Sigmoid colon (tissue), 4 donors: ENCODE measurements at regions not wholly inside any gene's neighbourhood (a gene's known extent, or its start where the extent isn't known, plus 50 kb on each side); places are given as distances from the start of the nearest gene placed in this dataset.

Experiments used
- CTCF ChIP-seq, 4 experiments: fragments of 450-650 bp in 3 of 4; fragments of 200-600 bp in 1 of 4; IDR thresholded peaks; one replicate each; pipeline ENCODE4 v1.5.1; 2016 to 2019; ENCODE audit warnings: antibody characterized with exemption in 4 of 4, mild to moderate bottlenecking in 3 of 4, moderate library complexity in 2 of 4
- EP300 ChIP-seq, 4 donors: sonication (generic); formaldehyde crosslinking; IDR thresholded peaks; one replicate each; pipeline ENCODE4 v1.6.1; 2017; ENCODE audit warnings: antibody characterized with exemption in 4 of 4
- POLR2A ChIP-seq, 2 donors: fragments of 450-650 bp; IDR thresholded peaks; one replicate each; pipeline ENCODE4 v1.6.1; 2016; ENCODE audit warnings: antibody characterized with exemption in 2 of 2, mild to moderate bottlenecking in 2 of 2, moderate library complexity in 2 of 2

- TF ChIP-seq CTCF (IDR thresholded peaks at IDR 0.05), result no peak
- TF ChIP-seq EP300 (IDR thresholded peaks at IDR 0.05), result no peak
- TF ChIP-seq POLR2A (IDR thresholded peaks at IDR 0.05), result no peak
These were observed 552.5 kb upstream of the NECTIN3 start for GRCh38 chr3:110519071-110519470.
